GM12878 (cell line): ENCODE measurements at regions not wholly inside any gene's neighbourhood (a gene's known extent, or its start where the extent isn't known, plus 50 kb on each side); places are given as distances from the start of the nearest gene placed in this dataset.

Source experiments
- ATAC-seq: fragments of 200-7000 bp; cut with Tn5 transposase; 3 replicates; pipeline ENCODE4 v1.9.1; 2020; ENCODE audit warnings: mild to moderate bottlenecking, moderate library complexity
- BruUV-seq: library from RNA; stranded (reverse); fragments of 400-500 nt; replicated peaks from 2 replicates; lab custom pipeline; 2021; lab: Mats Ljungman, UMichigan
- CTCF ChIA-PET: fragments of 300-600 bp; sonication (Branson Sonifier 250); formaldehyde crosslinking; extraction: SDS; loops from one replicate; lab custom pipeline; 2021; ENCODE audit warnings: inconsistent platforms; lab: Yijun Ruan, JAX
- POLR2A ChIA-PET: fragments of 350-600 bp; formaldehyde crosslinking; extraction: SDS; loops from one replicate; lab custom pipeline; 2021; ENCODE audit warnings: inconsistent platforms; lab: Charles Lee
- RAD21 ChIA-PET: fragments of 300-600 bp; sonication (Branson Sonifier 250); formaldehyde crosslinking; loops from one replicate; lab custom pipeline; 2023; ENCODE audit warnings: antibody characterized with exemption; ENCODE audit not compliant: unreplicated experiment; lab: Charles Lee
- SMC1A ChIA-PET: fragments of 300-600 bp; sonication (Branson Sonifier 250); formaldehyde crosslinking; loops from one replicate; lab custom pipeline; 2023; ENCODE audit not compliant: unreplicated experiment, uncharacterized antibody; lab: Charles Lee
- DNase-seq: peaks from one replicate; pipeline ENCODE4 v3.0.0-alpha.2; 2011; ENCODE audit warnings: low read depth, low spot score
- FAIRE-seq: peaks from 3 replicates; lab custom pipeline; 2011; peaks lifted over from hg19 to GRCh38; lab: Jason Lieb, UNC
- H2AFZ ChIP-seq: 2 replicates; pipeline ENCODE4 v1.6.0; 2011; ENCODE audit warnings: low read depth, low read length, control low read depth; ENCODE audit not compliant: control insufficient read depth
- H3K27ac ChIP-seq: 2 replicates; pipeline ENCODE4 v1.5.1; 2011; ENCODE audit warnings: control low read depth; ENCODE audit not compliant: control insufficient read depth, insufficient read depth
- H3K27me3 ChIP-seq, 2 experiments: replicated peaks in 1 of 2; 2 replicates each; pipeline versions ENCODE4 v1.6.0 to v1.6.1; 2011; ENCODE audit warnings: low read length in 1 of 2; ENCODE audit not compliant: control insufficient read depth in 2 of 2, insufficient read depth in 2 of 2
- H3K36me3 ChIP-seq, 2 experiments: 2 replicates each; pipeline ENCODE4 v1.5.1; 2011; ENCODE audit warnings: low read length in 1 of 2; ENCODE audit not compliant: control insufficient read depth in 2 of 2, insufficient read depth in 2 of 2
- H3K4me1 ChIP-seq: 2 replicates; pipeline ENCODE4 v1.6.1; 2011; ENCODE audit warnings: mild to moderate bottlenecking, low read length, moderate library complexity, mixed read lengths; ENCODE audit not compliant: control insufficient read depth, insufficient read depth
- H3K4me2 ChIP-seq: 2 replicates; pipeline ENCODE4 v1.6.0; 2011; ENCODE audit warnings: control low read depth; ENCODE audit not compliant: control insufficient read depth, insufficient read depth
- H3K4me3 ChIP-seq: fragments of 200-600 bp; sonication (generic); 2 replicates; pipeline ENCODE4 v1.5.1; 2016
- H3K79me2 ChIP-seq: 2 replicates; pipeline ENCODE4 v1.6.0; 2011; ENCODE audit warnings: low read length; ENCODE audit not compliant: control insufficient read depth, insufficient read depth
- H3K9ac ChIP-seq: 2 replicates; pipeline ENCODE4 v1.8.0; 2011; ENCODE audit warnings: low read length, control low read depth, mixed read lengths; ENCODE audit not compliant: control insufficient read depth, insufficient read depth
- H3K9me3 ChIP-seq: replicated peaks from 3 replicates; pipeline ENCODE4 v1.5.1; 2011; ENCODE audit warnings: mild to moderate bottlenecking, low read length; ENCODE audit not compliant: control insufficient read depth, insufficient read depth
- H4K20me1 ChIP-seq: 2 replicates; pipeline ENCODE4 v1.6.0; 2011; ENCODE audit not compliant: control insufficient read depth, insufficient read depth
- HSF1 ChIP-seq: fragments of 150-350 bp; IDR thresholded peaks from 2 replicates; pipeline ENCODE4 v1.6.1; 2014; ENCODE audit warnings: mild to moderate bottlenecking, low read depth, low read length
- IRF4 ChIP-seq: IDR thresholded peaks from 2 replicates; pipeline ENCODE4 v1.6.1; 2011; ENCODE audit warnings: low read depth, low read length
- SPI1 ChIP-seq: IDR thresholded peaks from 2 replicates; pipeline ENCODE4 v1.6.1; 2011; ENCODE audit warnings: low read depth, mild to moderate bottlenecking, low read length, moderate library complexity, borderline replicate concordance; ENCODE audit not compliant: insufficient read depth
- WGBS: methylation state at CpG from one replicate; pipeline ENCODE4 v1.1.6; 2016; ENCODE audit warnings: low lambda C conversion rate; ENCODE audit not compliant: insufficient replicate concordance, insufficient coverage; ENCODE audit errors: missing lambda C conversion rate; 5-methylcytosine and 5-hydroxymethylcytosine counted together
- in situ Hi-C: fragments of 300-500 bp; cut with MboI; formaldehyde crosslinking; loops from 9 replicates; pipeline ENCODE4 v1.14.3; 2018; ENCODE audit warnings: mixed read lengths
- intact Hi-C: fragments of 100-400 bp; cut with micrococcal nuclease; formaldehyde crosslinking; loops from one replicate; pipeline ENCODE4 v1.14.2; 2022; ENCODE audit not compliant: unreplicated experiment

GRCh38 chr15:95541301-95541700 is 789.2 kb upstream of the NR2F2 start:
- no peak overlapping the region for H3K4me2 ChIP-seq
- no peak overlapping the region for H2AFZ ChIP-seq
- TF ChIP-seq HSF1: no peak
- FAIRE-seq: no peak
- no peak for ATAC-seq
- H3K4me3 ChIP-seq: no peak overlapping the region
- CTCF ChIA-PET: no interaction called here
- intact Hi-C loops: no loop called here
- POLR2A ChIA-PET: no interaction called here
- H3K9me3 ChIP-seq: no peaks in the 10 kb centered on the region; the same call in 2 of the 3 replicates
- no peaks in the 10 kb centered on the region for H3K36me3 ChIP-seq
- no peaks in the 10 kb centered on the region for H3K27me3 ChIP-seq
- WGBS: 61% methylated on average over 7 of the region's 7 CpGs
- no peaks in the 10 kb centered on the region for H3K4me1 ChIP-seq
- BruUV-seq: no TSS peak
- SMC1A ChIA-PET: interaction anchor here (0.6 to 1.0 kb wide), 2 partner anchors 9 to 16 kb away, joined by 3 read pairs; no protein-coding TSS in a partner anchor
- RAD21 ChIA-PET: no interaction called here
- no peak for DNase-seq
- no peak overlapping the region for H3K27ac ChIP-seq
- no peak overlapping the region for H3K9ac ChIP-seq
- H3K79me2 ChIP-seq: no peaks in the 10 kb centered on the region
- H4K20me1 ChIP-seq: no peaks in the 10 kb centered on the region
- in situ Hi-C loops: no loop called here

DNA sequence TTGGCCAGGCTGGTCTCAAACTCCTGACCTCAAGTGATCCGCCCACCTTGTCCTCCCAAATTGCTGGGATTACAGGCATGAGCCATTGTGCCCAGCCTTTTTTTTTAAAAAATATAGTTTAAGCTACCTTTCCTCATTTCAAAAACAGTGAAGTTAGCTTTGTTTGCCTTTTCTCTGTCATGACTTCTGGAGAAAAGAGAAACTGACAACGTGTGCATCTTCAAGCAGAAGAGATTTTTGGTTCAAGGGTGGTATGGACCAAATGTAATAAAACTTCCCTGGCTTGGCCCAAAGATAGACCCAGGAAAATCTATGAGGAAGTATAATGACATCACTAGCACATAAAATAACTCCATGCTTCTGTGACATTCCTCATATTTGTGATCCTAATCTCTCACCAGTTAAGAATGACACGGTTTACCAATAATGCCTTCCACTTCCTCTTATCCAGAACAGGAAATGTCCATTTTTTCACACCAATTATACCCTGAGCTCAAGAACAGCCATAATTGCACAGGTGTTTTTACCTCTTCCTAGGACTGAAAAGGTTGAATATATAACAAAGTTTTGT is 781.2 kb upstream of the NR2F2 start:
- Histone ChIP-seq H3K27me3 (no peaks in the 10 kb centered on the region), H3K9ac (no peak overlapping the region), H3K4me1 (no peaks in the 10 kb centered on the region), H3K79me2 (no peaks in the 10 kb centered on the region), H4K20me1 (no peaks in the 10 kb centered on the region), H3K4me3 (no peak overlapping the region), H3K27ac (no peak overlapping the region), H3K36me3 (no peaks in the 10 kb centered on the region), H2AFZ (no peak overlapping the region), H3K4me2 (no peak overlapping the region), H3K9me3 (no peaks in the 10 kb centered on the region; the same call in 2 of the 3 replicates)
- no TSS peak for BruUV-seq
- no peak for DNase-seq
- ChIA-PET POLR2A (no interaction called here), SMC1A (interaction anchor here (0.6 to 1.8 kb wide), 3 partner anchors 9 to 1248 kb away, joined by 3 to 5 read pairs (median 3); no protein-coding TSS in a partner anchor), CTCF (interaction anchor here (0.9 kb wide), 1 partner anchor 10 kb away, joined by 3 read pairs; no protein-coding TSS in a partner anchor), RAD21 (interaction anchor here (1.1 kb wide), 1 partner anchor 289 kb away, joined by 3 read pairs; no protein-coding TSS in a partner anchor)
- in situ Hi-C loops (no loop called here), intact Hi-C loops (no loop called here)
- FAIRE-seq: peak; percentile 31
- WGBS: 4% methylated on average over 3 of the region's 3 CpGs
- no peak for TF ChIP-seq IRF4
- TF ChIP-seq SPI1: peak; percentile 16; the same call in 1 of the 2 replicates
- ATAC-seq: no peak
